H1 (cell line): ENCODE measurements at regions not wholly inside any gene's neighbourhood (a gene's known extent, or its start where the extent isn't known, plus 50 kb on each side); places are given as distances from the start of the nearest gene placed in this dataset.

Experiments
- CTCF ChIA-PET: fragments of 300-600 bp; sonication (Branson Sonifier 250); formaldehyde crosslinking; loops from one replicate; lab custom pipeline; 2021; ENCODE audit not compliant: partially characterized antibody; lab: Charles Lee
- POLR2A ChIA-PET: fragments of 300-600 bp; sonication (Branson Sonifier 250); formaldehyde crosslinking; loops from one replicate; lab custom pipeline; 2021; ENCODE audit warnings: inconsistent platforms; ENCODE audit not compliant: partially characterized antibody; lab: Charles Lee
- DNase-seq, 2 experiments: peaks; one replicate each; pipeline versions ENCODE4 v3.0.0 to v3.0.0-alpha.2; 2010 to 2022; ENCODE audit warnings: low spot score in 2 of 2, low read depth in 1 of 2, mixed read lengths in 1 of 2
- FAIRE-seq: peaks from 2 replicates; lab custom pipeline; 2011; peaks lifted over from hg19 to GRCh38; lab: Jason Lieb, UNC
- H2AFZ ChIP-seq: 2 replicates; pipeline ENCODE4 v1.8.1; 2012; ENCODE audit warnings: low read length, inconsistent platforms
- H2AK5ac ChIP-seq: 2 replicates; pipeline ENCODE4 v1.6.1; 2013; ENCODE audit warnings: low read depth, low read length
- H2BK120ac ChIP-seq: replicated peaks from 2 replicates; pipeline ENCODE3; 2013; ENCODE audit warnings: low read depth, low read length, inconsistent platforms
- H2BK12ac ChIP-seq: 2 replicates; pipeline ENCODE4 v1.6.1; 2013; ENCODE audit warnings: low read depth, low read length
- H2BK15ac ChIP-seq: 2 replicates; pipeline ENCODE4 v1.6.1; 2013; ENCODE audit warnings: low read length
- H2BK20ac ChIP-seq: 2 replicates; pipeline ENCODE4 v1.6.1; 2013; ENCODE audit warnings: low read length
- H2BK5ac ChIP-seq: 2 replicates; pipeline ENCODE4 v1.6.1; 2013; ENCODE audit warnings: low read depth, low read length
- H3K14ac ChIP-seq: 2 replicates; pipeline ENCODE4 v1.6.1; 2013; ENCODE audit warnings: inconsistent platforms; ENCODE audit not compliant: insufficient read length
- H3K18ac ChIP-seq: 2 replicates; pipeline ENCODE4 v1.6.1; 2013; ENCODE audit warnings: low read length; ENCODE audit errors: extremely low read depth
- H3K23ac ChIP-seq: 2 replicates; pipeline ENCODE4 v1.6.1; 2013; ENCODE audit warnings: inconsistent platforms; ENCODE audit not compliant: insufficient read length
- H3K23me2 ChIP-seq: 2 replicates; pipeline ENCODE4 v1.6.1; 2013; ENCODE audit warnings: low read depth, low read length
- H3K27ac ChIP-seq: 2 replicates; pipeline ENCODE4 v1.6.1; 2011; ENCODE audit warnings: low read depth, low read length, inconsistent platforms
- H3K27me3 ChIP-seq, 4 experiments: replicated peaks in 1 of 4; 1 replicate in 1 of 4; 2 replicates in 3 of 4; pipeline versions ENCODE4 v1.6.1 to v1.8.1; 2011 to 2013; ENCODE audit warnings: low read length in 3 of 4, mild to moderate bottlenecking in 3 of 4, inconsistent platforms in 2 of 4, mixed read lengths in 2 of 4, moderate library complexity in 1 of 4; ENCODE audit not compliant: control insufficient read depth in 3 of 4, insufficient read depth in 3 of 4; ENCODE audit errors: extremely low read depth in 1 of 4
- H3K36me3 ChIP-seq, 4 experiments: 2 replicates each; pipeline versions ENCODE4 v1.6.1 to v1.8.1; 2011 to 2013; ENCODE audit warnings: mild to moderate bottlenecking in 4 of 4, low read length in 3 of 4, moderate library complexity in 2 of 4, control low read depth in 1 of 4, inconsistent platforms in 1 of 4; ENCODE audit not compliant: insufficient read depth in 4 of 4, control insufficient read depth in 2 of 4
- H3K4ac ChIP-seq: replicated peaks from 2 replicates; pipeline ENCODE3; 2013; ENCODE audit warnings: low read length, low read depth, mixed read lengths, inconsistent platforms; ENCODE audit not compliant: insufficient read length
- H3K4me1 ChIP-seq, 4 experiments: replicated peaks in 1 of 4; 1 replicate in 1 of 4; 2 replicates in 3 of 4; pipeline versions ENCODE4 v1.6.1 to v1.8.1; 2011 to 2013; ENCODE audit warnings: low read length in 3 of 4, inconsistent platforms in 2 of 4, mixed read lengths in 1 of 4; ENCODE audit not compliant: insufficient read depth in 4 of 4, control insufficient read depth in 3 of 4
- H3K4me2 ChIP-seq, 2 experiments: 2 replicates each; pipeline versions ENCODE4 v1.6.1 to v1.8.1; 2011 to 2013; ENCODE audit warnings: low read depth in 2 of 2, low read length in 2 of 2, control low read depth in 1 of 2, inconsistent platforms in 1 of 2, mild to moderate bottlenecking in 1 of 2; ENCODE audit not compliant: insufficient read depth in 1 of 2
- H3K4me3 ChIP-seq, 4 experiments: fragments of 200-600, 300-600 bp in 1 of 4; sonication (generic), shearing (Covaris generic), sonication (Bioruptor Twin) in 1 of 4; 2 replicates each; pipeline versions ENCODE4 v1.5.1 to v1.8.1; 2011 to 2016; ENCODE audit warnings: low read length in 4 of 4, low read depth in 3 of 4, control low read depth in 2 of 4, inconsistent platforms in 2 of 4, mild to moderate bottlenecking in 2 of 4, mixed read lengths in 1 of 4, moderate library complexity in 1 of 4; ENCODE audit not compliant: insufficient read depth in 2 of 4; ENCODE audit errors: extremely low read depth in 1 of 4
- H3K56ac ChIP-seq: replicated peaks from 2 replicates; pipeline ENCODE3; 2013; ENCODE audit warnings: low read depth, mild to moderate bottlenecking, mixed read lengths, low read length, inconsistent platforms; ENCODE audit not compliant: insufficient read length
- H3K79me1 ChIP-seq: 2 replicates; pipeline ENCODE4 v1.6.1; 2013; ENCODE audit warnings: low read depth, low read length, control low read depth
- H3K79me2 ChIP-seq, 2 experiments: 2 replicates each; pipeline versions ENCODE4 v1.6.1 to v1.8.1; 2012 to 2013; ENCODE audit warnings: low read length in 2 of 2, mild to moderate bottlenecking in 2 of 2, inconsistent platforms in 1 of 2; ENCODE audit not compliant: insufficient read depth in 2 of 2, control insufficient read depth in 1 of 2
- H3K9ac ChIP-seq, 4 experiments: replicated peaks in 1 of 4; 1 replicate in 1 of 4; 2 replicates in 3 of 4; pipeline versions ENCODE4 v1.6.1 to v1.8.1; 2011 to 2013; ENCODE audit warnings: low read depth in 3 of 4, low read length in 3 of 4, control low read depth in 2 of 4, mild to moderate bottlenecking in 2 of 4, moderate library complexity in 2 of 4, inconsistent platforms in 1 of 4; ENCODE audit errors: extremely low read depth in 1 of 4
- H3K9me3 ChIP-seq, 2 experiments: 2 replicates each; pipeline versions ENCODE4 v1.6.1 to v1.8.1; 2012 to 2013; ENCODE audit warnings: mild to moderate bottlenecking in 2 of 2, moderate library complexity in 2 of 2, control low read depth in 1 of 2, inconsistent platforms in 1 of 2, low read depth in 1 of 2, low read length in 1 of 2, mixed read lengths in 1 of 2; ENCODE audit not compliant: insufficient read depth in 2 of 2
- H4K20me1 ChIP-seq, 2 experiments: replicated peaks in 1 of 2; 2 replicates each; pipeline versions ENCODE3 to v1.8.1; 2011 to 2013; ENCODE audit warnings: inconsistent platforms in 2 of 2, low read length in 2 of 2, mild to moderate bottlenecking in 1 of 2; ENCODE audit not compliant: insufficient read depth in 2 of 2, control insufficient read depth in 1 of 2
- H4K5ac ChIP-seq: 2 replicates; pipeline ENCODE4 v1.6.1; 2013; ENCODE audit warnings: low read length, low read depth, mixed read lengths, inconsistent platforms; ENCODE audit not compliant: insufficient read length
- H4K8ac ChIP-seq: 2 replicates; pipeline ENCODE4 v1.8.0; 2013; ENCODE audit warnings: mild to moderate bottlenecking, moderate library complexity, low read length, inconsistent platforms; ENCODE audit not compliant: insufficient read depth; ENCODE audit errors: extremely low read depth
- H4K91ac ChIP-seq: replicated peaks from 2 replicates; pipeline ENCODE3; 2013; ENCODE audit warnings: low read length, mixed read lengths, inconsistent platforms; ENCODE audit not compliant: insufficient read length
- CHD2 ChIP-seq: IDR thresholded peaks from 2 replicates; pipeline ENCODE4 v1.6.1; 2012; ENCODE audit warnings: low read length, improper control_type of control experiment
- CREB1 ChIP-seq: IDR thresholded peaks from 2 replicates; pipeline ENCODE4 v1.6.1; 2012; ENCODE audit warnings: inconsistent platforms
- E2F6 ChIP-seq: IDR thresholded peaks from 2 replicates; pipeline ENCODE4 v1.6.1; 2012; ENCODE audit warnings: inconsistent platforms
- GTF2F1 ChIP-seq: IDR thresholded peaks from 2 replicates; pipeline ENCODE4 v1.6.1; 2012; ENCODE audit warnings: low read depth, low read length, improper control_type of control experiment, borderline replicate concordance
- HDAC6 ChIP-seq: IDR thresholded peaks from one replicate; pipeline ENCODE4 v1.7.1; 2012; ENCODE audit warnings: low read depth, mild to moderate bottlenecking, inconsistent platforms, low read length, moderate library complexity
- MAX ChIP-seq: IDR thresholded peaks from 2 replicates; pipeline ENCODE4 v1.6.1; 2012; ENCODE audit warnings: inconsistent platforms
- NRF1 ChIP-seq: IDR thresholded peaks from 2 replicates; pipeline ENCODE4 v1.6.1; 2011; ENCODE audit warnings: mild to moderate bottlenecking, low read depth, low read length, improper control_type of control experiment
- RFX5 ChIP-seq: IDR thresholded peaks from 2 replicates; pipeline ENCODE4 v1.6.1; 2011; ENCODE audit warnings: low read depth, low read length, improper control_type of control experiment, borderline replicate concordance
- SIN3A ChIP-seq, 2 experiments: IDR thresholded peaks in 1 of 2; conservative IDR thresholded peaks in 1 of 2; 2 replicates each; pipeline ENCODE4 v1.6.1; 2011 to 2012; ENCODE audit warnings: low read length in 2 of 2, improper control_type of control experiment in 1 of 2, low read depth in 1 of 2, mild to moderate bottlenecking in 1 of 2
- YY1 ChIP-seq: IDR thresholded peaks from 2 replicates; pipeline ENCODE4 v1.6.1; 2011; ENCODE audit warnings: low read depth, mild to moderate bottlenecking, low read length
- WGBS, 2 experiments: shearing (Covaris generic) in 1 of 2; methylation state at CpG; one replicate each; pipeline versions ENCODE4 v1.1.6 to v1.1.7; 2013 to 2015; ENCODE audit warnings: low lambda C conversion rate in 2 of 2, mixed read lengths in 2 of 2, inconsistent platforms in 1 of 2, low coverage in 1 of 2, missing lambda C conversion rate in 1 of 2; ENCODE audit not compliant: insufficient replicate concordance in 2 of 2, insufficient coverage in 1 of 2, insufficient read length in 1 of 2; ENCODE audit errors: extremely low coverage in 1 of 2, missing lambda C conversion rate in 1 of 2; 5-methylcytosine and 5-hydroxymethylcytosine counted together

- Histone ChIP-seq H2AK5ac (no peak overlapping the region), H3K79me2 (no peaks in the 10 kb centered on the region), H2AFZ (no peak overlapping the region), H2BK12ac (no peak overlapping the region), H3K79me1 (no peaks in the 10 kb centered on the region), H4K20me1 (no peaks in the 10 kb centered on the region), H3K9ac (no peak overlapping the region), H4K8ac (no peak overlapping the region), H2BK15ac (no peak overlapping the region), H3K27me3 (no peaks in the 10 kb centered on the region), H3K4me2 (no peak overlapping the region), H4K5ac (no peak overlapping the region), H4K91ac (no peak overlapping the region), H3K23ac (no peak overlapping the region), H3K36me3 (no peaks in the 10 kb centered on the region), H3K4me3 (no peak overlapping the region), H3K14ac (no peak overlapping the region), H2BK5ac (no peak overlapping the region), H3K9me3 (no peaks in the 10 kb centered on the region), H3K27ac (no peak overlapping the region), H3K18ac (no peak overlapping the region), H3K4ac (no peak overlapping the region), H2BK120ac (no peak overlapping the region), H3K56ac (no peak overlapping the region), H2BK20ac (no peak overlapping the region), H3K23me2 (no peaks in the 10 kb centered on the region), H3K4me1 (no peaks in the 10 kb centered on the region)
- WGBS, 2 experiments = 90% methylated on average over 7 of the region's 7 CpGs; no CpG with 5 or more reads in 1 of the 2 experiments
- POLR2A ChIA-PET = no interaction called here
- CTCF ChIA-PET = no interaction called here
- TF ChIP-seq NRF1 (no peak), GTF2F1 (no peak), MAX (no peak), YY1 (no peak), RFX5 (no peak), CHD2 (no peak), E2F6 (no peak), HDAC6 (no peak), CREB1 (no peak), SIN3A (conservative IDR thresholded peaks at IDR 0.05 in 1 of 2, IDR thresholded peaks at IDR 0.05 in 1 of 2; ENCODE audit: low read depth in 1 of 2, low read length in 2 of 2) (no peak)
- FAIRE-seq (no peak), DNase-seq (no peak)
Measured at GRCh38 chr2:41267929-41268659, 779.7 kb upstream of the PKDCC start.
